Smooth muscle cell (in vitro differentiated cells): ENCODE measurements at regions not wholly inside any gene's neighbourhood (a gene's known extent, or its start where the extent isn't known, plus 50 kb on each side); places are given as distances from the start of the nearest gene placed in this dataset.

Experiments
- DNase-seq: peaks from one replicate; lab custom pipeline; 2025; ENCODE audit not compliant: unreplicated experiment; lab: John Stamatoyannopoulos, UW
- H2AFZ ChIP-seq: fragments of 200-600 bp; sonication (generic); 2 replicates; pipeline ENCODE4 v1.6.0; 2016; ENCODE audit warnings: antibody characterized with exemption, low read depth, mild to moderate bottlenecking
- H3F3A ChIP-seq: fragments of 200-600 bp; sonication (generic); 2 replicates; pipeline ENCODE4 v1.6.0; 2017; ENCODE audit warnings: antibody characterized with exemption, low read depth
- H3K27ac ChIP-seq: fragments of 200-600 bp; sonication (generic); 2 replicates; pipeline ENCODE4 v1.5.1; 2016; ENCODE audit warnings: low read depth, mild to moderate bottlenecking
- H3K27me3 ChIP-seq: fragments of 200-600 bp; sonication (generic); 2 replicates; pipeline ENCODE4 v1.6.1; 2016; ENCODE audit warnings: low read depth, mild to moderate bottlenecking
- H3K36me3 ChIP-seq: fragments of 200-600 bp; sonication (generic); 2 replicates; pipeline ENCODE4 v1.5.1; 2016; ENCODE audit warnings: low read depth
- H3K4me1 ChIP-seq: fragments of 200-600 bp; sonication (generic); 2 replicates; pipeline ENCODE4 v1.5.1; 2016; ENCODE audit warnings: low read depth
- H3K4me2 ChIP-seq: fragments of 200-600 bp; sonication (generic); 2 replicates; pipeline ENCODE4 v1.6.0; 2016; ENCODE audit warnings: mild to moderate bottlenecking
- H3K4me3 ChIP-seq: fragments of 200-600 bp; sonication (generic); 2 replicates; pipeline ENCODE4 v1.5.1; 2016; ENCODE audit warnings: mild to moderate bottlenecking
- H3K79me2 ChIP-seq: fragments of 200-600 bp; sonication (generic); 2 replicates; pipeline ENCODE4 v1.6.0; 2016; ENCODE audit warnings: low read depth, mild to moderate bottlenecking
- H3K9ac ChIP-seq: fragments of 200-600 bp; sonication (generic); 2 replicates; pipeline ENCODE4 v1.6.0; 2016; ENCODE audit warnings: low read depth
- H3K9me3 ChIP-seq: fragments of 200-600 bp; sonication (generic); replicated peaks from 2 replicates; pipeline ENCODE4 v1.5.1; 2016; ENCODE audit warnings: low read depth
- H4K20me1 ChIP-seq: fragments of 200-600 bp; sonication (generic); 2 replicates; pipeline ENCODE4 v1.6.0; 2016; ENCODE audit warnings: low read depth
- WGBS: methylation state at CpG from one replicate; pipeline ENCODE4 v1.1.7; 2016; ENCODE audit warnings: low lambda C conversion rate; 5-methylcytosine and 5-hydroxymethylcytosine counted together
- TF ChIP-seq, protein P1 (sequence below): fragments of 200-600 bp; sonication (generic); IDR thresholded peaks from 2 replicates; pipeline ENCODE4 v1.5.1; 2017; ENCODE audit warnings: borderline replicate concordance, mild to moderate bottlenecking, antibody characterized with exemption; ENCODE audit not compliant: insufficient read depth, poor library complexity, severe bottlenecking

DNA sequence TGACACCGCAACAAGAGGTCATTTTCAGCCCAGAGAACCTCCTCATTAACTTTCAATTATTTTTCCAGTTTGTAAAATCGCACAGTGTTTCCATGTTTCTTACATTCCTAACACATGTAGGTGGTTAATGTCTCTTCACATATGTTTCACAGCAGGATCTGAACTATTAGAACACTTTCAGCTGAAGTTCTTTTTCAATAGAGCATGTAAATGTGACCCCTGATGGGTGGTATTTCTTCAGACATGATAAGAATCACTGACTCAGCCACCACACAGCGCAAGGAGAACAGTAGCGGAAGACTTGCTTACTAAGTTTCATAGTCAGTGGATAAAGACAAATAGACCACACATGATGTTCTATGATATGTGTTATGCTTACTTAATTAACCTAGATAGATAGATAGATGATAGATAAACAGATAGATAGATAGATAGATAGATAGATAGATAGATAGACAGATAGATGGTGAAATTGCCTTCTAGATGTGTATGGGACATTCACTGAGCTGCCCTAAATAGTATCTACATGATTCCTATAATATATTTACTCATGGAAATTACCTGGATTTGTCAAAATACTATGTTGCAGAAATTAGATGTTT is 1992.1 kb upstream of the NUDT12 start:
- Histone ChIP-seq H3K9me3 (no peaks in the 10 kb centered on the region), H3K4me2 (no peak overlapping the region), H3K27ac (no peak overlapping the region), H2AFZ (no peak overlapping the region), H3F3A (no peaks in the 10 kb centered on the region), H3K9ac (no peak overlapping the region), H3K79me2 (no peaks in the 10 kb centered on the region), H3K4me3 (no peak overlapping the region), H3K27me3 (no peaks in the 10 kb centered on the region), H3K36me3 (no peaks in the 10 kb centered on the region), H3K4me1 (no peaks in the 10 kb centered on the region), H4K20me1 (no peaks in the 10 kb centered on the region)
- TF ChIP-seq, protein P1, sequence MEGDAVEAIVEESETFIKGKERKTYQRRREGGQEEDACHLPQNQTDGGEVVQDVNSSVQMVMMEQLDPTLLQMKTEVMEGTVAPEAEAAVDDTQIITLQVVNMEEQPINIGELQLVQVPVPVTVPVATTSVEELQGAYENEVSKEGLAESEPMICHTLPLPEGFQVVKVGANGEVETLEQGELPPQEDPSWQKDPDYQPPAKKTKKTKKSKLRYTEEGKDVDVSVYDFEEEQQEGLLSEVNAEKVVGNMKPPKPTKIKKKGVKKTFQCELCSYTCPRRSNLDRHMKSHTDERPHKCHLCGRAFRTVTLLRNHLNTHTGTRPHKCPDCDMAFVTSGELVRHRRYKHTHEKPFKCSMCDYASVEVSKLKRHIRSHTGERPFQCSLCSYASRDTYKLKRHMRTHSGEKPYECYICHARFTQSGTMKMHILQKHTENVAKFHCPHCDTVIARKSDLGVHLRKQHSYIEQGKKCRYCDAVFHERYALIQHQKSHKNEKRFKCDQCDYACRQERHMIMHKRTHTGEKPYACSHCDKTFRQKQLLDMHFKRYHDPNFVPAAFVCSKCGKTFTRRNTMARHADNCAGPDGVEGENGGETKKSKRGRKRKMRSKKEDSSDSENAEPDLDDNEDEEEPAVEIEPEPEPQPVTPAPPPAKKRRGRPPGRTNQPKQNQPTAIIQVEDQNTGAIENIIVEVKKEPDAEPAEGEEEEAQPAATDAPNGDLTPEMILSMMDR = no peak
- no peak for DNase-seq
- WGBS = 80% methylated on average over 4 of the region's 4 CpGs

DNA sequence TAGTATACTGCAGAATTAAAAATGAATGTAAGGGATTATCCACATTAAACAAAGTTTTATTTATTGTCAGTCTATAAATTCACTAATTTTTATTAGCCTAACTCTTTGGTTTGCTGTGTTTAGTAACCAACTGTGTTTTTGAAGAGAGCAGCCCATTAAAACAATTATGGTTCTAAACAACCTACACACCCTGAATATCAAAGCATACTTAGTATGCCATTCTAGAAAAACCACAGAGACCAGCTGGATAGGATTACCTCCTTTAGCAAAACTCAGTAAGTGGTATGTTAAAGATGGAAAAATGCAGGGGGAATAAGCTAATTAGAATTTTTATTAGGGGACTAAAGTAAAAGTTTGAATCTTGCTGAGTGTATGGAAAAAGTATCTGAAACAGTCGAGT is 1981.7 kb upstream of the NUDT12 start:
- H3K27ac ChIP-seq = no peak overlapping the region
- no peaks in the 10 kb centered on the region for H4K20me1 ChIP-seq
- no peak overlapping the region for H3K9ac ChIP-seq
- H3K36me3 ChIP-seq = no peaks in the 10 kb centered on the region
- WGBS = 20% methylated on average over 1 of the region's 1 CpG
- peak overlapping the region; percentile 9 for H3K4me2 ChIP-seq
- no peaks in the 10 kb centered on the region for H3K27me3 ChIP-seq
- H2AFZ ChIP-seq = no peak overlapping the region
- no peaks in the 10 kb centered on the region for H3K9me3 ChIP-seq
- H3K79me2 ChIP-seq = no peaks in the 10 kb centered on the region
- DNase-seq = no peak
- no peaks in the 10 kb centered on the region for H3K4me1 ChIP-seq
- TF ChIP-seq, protein P1 = no peak
- H3K4me3 ChIP-seq = no peak overlapping the region
- H3F3A ChIP-seq = no peaks in the 10 kb centered on the region

DNA sequence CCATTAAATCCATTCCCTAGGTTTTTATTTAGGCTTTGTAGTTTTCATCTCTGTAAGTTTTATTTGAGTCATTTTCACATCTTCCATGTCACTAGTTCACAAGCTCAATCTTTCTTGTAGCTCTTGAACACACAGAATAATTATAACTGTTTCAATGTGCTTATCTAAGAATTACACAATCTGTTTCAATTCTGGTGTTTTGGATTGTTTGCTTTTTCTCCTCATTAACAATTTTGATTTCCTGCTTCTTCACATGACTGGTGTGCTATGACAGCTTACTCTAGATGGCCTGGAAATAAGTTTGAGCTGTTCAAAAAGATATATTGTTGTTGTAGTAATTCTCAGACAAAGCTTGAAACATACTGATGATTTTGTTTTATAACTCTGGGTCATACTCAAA is 1974.1 kb upstream of the NUDT12 start:
- H3F3A ChIP-seq = no peaks in the 10 kb centered on the region
- H3K9ac ChIP-seq = no peak overlapping the region
- TF ChIP-seq, protein P1 = no peak
- H3K4me3 ChIP-seq = no peak overlapping the region
- no peak for DNase-seq
- no peaks in the 10 kb centered on the region for H3K27me3 ChIP-seq
- H3K27ac ChIP-seq = no peak overlapping the region
- no peaks in the 10 kb centered on the region for H3K9me3 ChIP-seq
- no peak overlapping the region for H2AFZ ChIP-seq
- no peak overlapping the region for H3K4me2 ChIP-seq
- H4K20me1 ChIP-seq = no peaks in the 10 kb centered on the region
- no peaks in the 10 kb centered on the region for H3K79me2 ChIP-seq
- H3K36me3 ChIP-seq = no peaks in the 10 kb centered on the region
- H3K4me1 ChIP-seq = no peaks in the 10 kb centered on the region

DNA sequence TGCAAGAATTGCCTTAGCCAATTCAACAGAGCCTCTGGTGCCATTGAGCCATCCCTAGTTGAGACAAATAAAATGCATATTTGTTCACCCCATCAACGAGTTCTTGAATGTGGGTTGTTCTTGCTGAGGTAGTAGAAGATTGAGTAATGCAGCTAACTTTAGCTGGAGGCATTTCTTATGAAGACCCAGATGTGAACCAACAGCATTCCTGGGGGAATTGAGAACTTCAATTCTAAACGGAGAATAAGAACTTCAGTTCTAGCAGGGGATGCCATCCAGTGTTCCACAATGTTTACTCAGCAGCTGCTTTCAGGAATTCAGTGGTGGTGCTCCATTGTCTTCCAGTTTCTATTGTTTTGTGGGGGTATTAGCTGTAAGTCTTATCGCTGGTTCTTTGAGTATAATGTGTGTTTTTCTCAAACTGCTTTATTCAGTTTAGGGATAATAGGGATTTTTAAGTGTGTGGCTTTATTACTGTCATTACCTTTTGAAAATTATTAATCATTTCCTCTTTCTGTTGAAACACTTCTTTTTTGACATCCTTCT is 1968.2 kb upstream of the NUDT12 start:
- H3K9ac ChIP-seq = no peak overlapping the region
- TF ChIP-seq, protein P1 = no peak
- H3F3A ChIP-seq = no peaks in the 10 kb centered on the region
- no peak overlapping the region for H2AFZ ChIP-seq
- H3K36me3 ChIP-seq = no peaks in the 10 kb centered on the region
- H3K27ac ChIP-seq = no peak overlapping the region
- no peaks in the 10 kb centered on the region for H4K20me1 ChIP-seq
- no peaks in the 10 kb centered on the region for H3K27me3 ChIP-seq
- WGBS = 79% methylated on average over 3 of the region's 3 CpGs
- H3K4me2 ChIP-seq = no peak overlapping the region
- no peaks in the 10 kb centered on the region for H3K79me2 ChIP-seq
- no peak overlapping the region for H3K4me3 ChIP-seq
- H3K4me1 ChIP-seq = no peaks in the 10 kb centered on the region
- no peak for DNase-seq
- no peaks in the 10 kb centered on the region for H3K9me3 ChIP-seq
